ENCODE measurements at regions not wholly inside any gene's neighbourhood (a gene's known extent, or its start where the extent isn't known, plus 50 kb on each side); places are given as distances from the start of the nearest gene placed in this dataset.

- no peak overlapping the region for H3K9ac ChIP-seq (ENCODE audit: low read length in 5 of 5)
- H3K27me3 ChIP-seq (ENCODE audit: control insufficient read depth in 5 of 5, insufficient read depth in 4 of 5, low read length in 5 of 5): peaks cover 0 to 6% (median 0%) of the 10 kb centered on the region in 5 donors
- H3K4me1 ChIP-seq (ENCODE audit: control insufficient read depth in 5 of 5, insufficient read depth in 5 of 5, low read length in 5 of 5): no peaks in the 10 kb centered on the region
- no peak overlapping the region for H3K4me3 ChIP-seq (ENCODE audit: low read depth in 1 of 5, low read length in 5 of 5)
- no peak overlapping the region for H3K27ac ChIP-seq (ENCODE audit: low read depth, low read length)
- no peaks in the 10 kb centered on the region for H3K9me3 ChIP-seq (ENCODE audit: control insufficient read depth in 5 of 5, low read length in 5 of 5)
- no peaks in the 10 kb centered on the region for H3K36me3 ChIP-seq (ENCODE audit: control insufficient read depth in 5 of 5, insufficient read depth in 5 of 5, low read length in 5 of 5)
Measured at GRCh38 chrX:140346729-140347128, 158.1 kb downstream of the SOX3 start.

DNA sequence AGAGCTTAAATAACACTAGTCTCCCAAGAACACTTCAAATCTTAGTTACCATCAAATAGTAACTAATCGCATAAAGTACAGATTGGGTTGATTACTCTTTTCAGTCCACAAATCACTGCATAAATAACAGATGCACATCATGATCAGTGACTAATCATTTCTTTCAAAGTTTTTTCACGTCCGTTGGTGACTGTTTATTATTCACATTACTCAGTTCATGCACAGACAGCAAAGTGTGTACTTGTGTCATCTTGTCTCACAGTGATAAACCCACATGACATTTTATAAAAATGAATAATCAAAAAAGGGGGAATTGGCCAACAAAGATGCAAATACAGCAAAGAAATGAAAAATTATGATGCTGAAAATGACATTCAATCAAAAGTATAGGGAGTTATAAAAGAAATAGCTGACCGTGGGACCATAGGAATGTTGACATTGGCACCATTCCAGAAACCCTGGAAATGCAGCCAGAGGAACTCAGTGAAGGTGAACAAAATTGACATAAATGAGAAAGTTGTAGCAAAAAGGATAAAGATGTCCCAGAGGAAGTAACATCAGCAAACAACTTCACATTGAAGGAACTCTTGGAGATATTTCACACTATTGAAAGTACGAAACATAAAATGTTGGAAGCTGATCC lies 161.5 kb downstream of the SOX3 start:
- no peaks in the 10 kb centered on the region for H3K4me1 ChIP-seq (ENCODE audit: control insufficient read depth in 5 of 5, insufficient read depth in 5 of 5, low read length in 5 of 5)
- no peaks in the 10 kb centered on the region for H3K9me3 ChIP-seq (ENCODE audit: control insufficient read depth in 5 of 5, low read length in 5 of 5)
- no peaks in the 10 kb centered on the region for H3K36me3 ChIP-seq (ENCODE audit: control insufficient read depth in 5 of 5, insufficient read depth in 5 of 5, low read length in 5 of 5)
- no peak overlapping the region for H3K27ac ChIP-seq (ENCODE audit: low read depth, low read length)
- H3K27me3 ChIP-seq (ENCODE audit: control insufficient read depth in 5 of 5, insufficient read depth in 4 of 5, low read length in 5 of 5): no peaks in the 10 kb centered on the region
- no peak overlapping the region for H3K4me3 ChIP-seq (ENCODE audit: low read depth in 1 of 5, low read length in 5 of 5)
- H3K9ac ChIP-seq (ENCODE audit: low read length in 5 of 5): no peak overlapping the region

GRCh38 chrX:140342410-140342809 lies 162.5 kb downstream of the SOX3 start:
- no peaks in the 10 kb centered on the region for H3K9me3 ChIP-seq (ENCODE audit: control insufficient read depth in 5 of 5, low read length in 5 of 5)
- H3K36me3 ChIP-seq (ENCODE audit: control insufficient read depth in 5 of 5, insufficient read depth in 5 of 5, low read length in 5 of 5): no peaks in the 10 kb centered on the region
- H3K4me3 ChIP-seq (ENCODE audit: low read depth in 1 of 5, low read length in 5 of 5): no peak overlapping the region
- no peak overlapping the region for H3K9ac ChIP-seq (ENCODE audit: low read length in 5 of 5)
- H3K27me3 ChIP-seq (ENCODE audit: control insufficient read depth in 5 of 5, insufficient read depth in 4 of 5, low read length in 5 of 5): no peaks in the 10 kb centered on the region
- no peaks in the 10 kb centered on the region for H3K4me1 ChIP-seq (ENCODE audit: control insufficient read depth in 5 of 5, insufficient read depth in 5 of 5, low read length in 5 of 5)
- H3K27ac ChIP-seq (ENCODE audit: low read depth, low read length): no peak overlapping the region

DNA sequence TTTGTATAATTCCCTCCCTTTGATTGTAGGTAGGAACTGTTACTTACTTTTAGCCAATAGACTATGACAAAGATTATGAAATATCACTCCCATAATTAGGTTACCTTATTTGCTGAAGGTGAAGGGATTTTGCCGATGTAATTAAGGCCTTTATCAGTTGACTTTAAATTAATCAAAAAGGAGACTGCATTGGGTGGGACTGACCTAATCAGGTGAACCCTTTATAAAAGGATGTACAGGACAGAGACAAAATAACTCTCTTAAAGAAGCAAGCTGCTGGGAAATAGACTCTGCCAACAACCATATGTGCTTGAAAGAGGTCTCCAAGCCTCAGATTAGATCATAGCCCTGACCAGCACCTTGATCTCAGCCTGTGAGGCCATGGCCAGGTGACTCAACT lies 167.6 kb downstream of the SOX3 start:
- Histone ChIP-seq H3K4me1 (ENCODE audit: control insufficient read depth in 5 of 5, insufficient read depth in 5 of 5, low read length in 5 of 5) (no peaks in the 10 kb centered on the region), H3K4me3 (ENCODE audit: low read depth in 1 of 5, low read length in 5 of 5) (no peak overlapping the region), H3K9me3 (ENCODE audit: control insufficient read depth in 5 of 5, low read length in 5 of 5) (peaks cover 0 to 2% (median 0%) of the 10 kb centered on the region in 5 donors), H3K27me3 (ENCODE audit: control insufficient read depth in 5 of 5, insufficient read depth in 4 of 5, low read length in 5 of 5) (no peaks in the 10 kb centered on the region), H3K27ac (ENCODE audit: low read depth, low read length) (no peak overlapping the region), H3K9ac (ENCODE audit: low read length in 5 of 5) (no peak overlapping the region), H3K36me3 (ENCODE audit: control insufficient read depth in 5 of 5, insufficient read depth in 5 of 5, low read length in 5 of 5) (no peaks in the 10 kb centered on the region)

- no peaks in the 10 kb centered on the region for H3K9me3 ChIP-seq (ENCODE audit: control insufficient read depth in 5 of 5, low read length in 5 of 5)
- no peaks in the 10 kb centered on the region for H3K36me3 ChIP-seq (ENCODE audit: control insufficient read depth in 5 of 5, insufficient read depth in 5 of 5, low read length in 5 of 5)
- H3K9ac ChIP-seq (ENCODE audit: low read length in 5 of 5): no peak overlapping the region
- no peak overlapping the region for H3K27ac ChIP-seq (ENCODE audit: low read depth, low read length)
- H3K4me3 ChIP-seq (ENCODE audit: low read depth in 1 of 5, low read length in 5 of 5): no peak overlapping the region
- no peaks in the 10 kb centered on the region for H3K4me1 ChIP-seq (ENCODE audit: control insufficient read depth in 5 of 5, insufficient read depth in 5 of 5, low read length in 5 of 5)
- H3K27me3 ChIP-seq (ENCODE audit: control insufficient read depth in 5 of 5, insufficient read depth in 4 of 5, low read length in 5 of 5): peaks cover 0 to 2% (median 0%) of the 10 kb centered on the region in 5 donors
Measured at GRCh38 chrX:140318296-140318695, 186.6 kb downstream of the SOX3 start.

- no peaks in the 10 kb centered on the region for H3K4me1 ChIP-seq (ENCODE audit: control insufficient read depth in 5 of 5, insufficient read depth in 5 of 5, low read length in 5 of 5)
- H3K4me3 ChIP-seq (ENCODE audit: low read depth in 1 of 5, low read length in 5 of 5): no peak overlapping the region
- no peak overlapping the region for H3K27ac ChIP-seq (ENCODE audit: low read depth, low read length)
Measured at GRCh38 chrX:140317462-140317861, 187.4 kb downstream of the SOX3 start.

GRCh38 chrX:140298960-140299825 lies 205.7 kb downstream of the SOX3 start:
- Histone ChIP-seq H3K27me3 (ENCODE audit: control insufficient read depth in 5 of 5, insufficient read depth in 4 of 5, low read length in 5 of 5) (peaks cover 0 to 7% (median 0%) of the 10 kb centered on the region in 5 donors), H3K9ac (ENCODE audit: low read length in 5 of 5) (no peak overlapping the region), H3K9me3 (ENCODE audit: control insufficient read depth in 5 of 5, low read length in 5 of 5) (peaks cover 0 to 3% (median under 1%) of the 10 kb centered on the region in 5 donors), H3K4me3 (ENCODE audit: low read depth in 1 of 5, low read length in 5 of 5) (no peak overlapping the region), H3K4me1 (ENCODE audit: control insufficient read depth in 5 of 5, insufficient read depth in 5 of 5, low read length in 5 of 5) (no peaks in the 10 kb centered on the region), H3K36me3 (ENCODE audit: control insufficient read depth in 5 of 5, insufficient read depth in 5 of 5, low read length in 5 of 5) (no peaks in the 10 kb centered on the region), H3K27ac (ENCODE audit: low read depth, low read length) (no peak overlapping the region)

More at GRCh38 chrX:140317462-140317861, 187.4 kb downstream of the SOX3 start:
- Histone ChIP-seq H3K9me3 (ENCODE audit: control insufficient read depth in 5 of 5, low read length in 5 of 5) (no peaks in the 10 kb centered on the region), H3K36me3 (ENCODE audit: control insufficient read depth in 5 of 5, insufficient read depth in 5 of 5, low read length in 5 of 5) (no peaks in the 10 kb centered on the region), H3K27me3 (ENCODE audit: control insufficient read depth in 5 of 5, insufficient read depth in 4 of 5, low read length in 5 of 5) (peaks cover 0 to 2% (median 0%) of the 10 kb centered on the region in 5 donors), H3K9ac (ENCODE audit: low read length in 5 of 5) (no peak overlapping the region)

GRCh38 chrX:140297273-140297672 lies 207.6 kb downstream of the SOX3 start:
- H3K27me3 ChIP-seq (ENCODE audit: control insufficient read depth in 5 of 5, insufficient read depth in 4 of 5, low read length in 5 of 5): peaks cover 0 to 7% (median 1%) of the 10 kb centered on the region in 5 donors
- no peaks in the 10 kb centered on the region for H3K9me3 ChIP-seq (ENCODE audit: control insufficient read depth in 5 of 5, low read length in 5 of 5)
- no peaks in the 10 kb centered on the region for H3K4me1 ChIP-seq (ENCODE audit: control insufficient read depth in 5 of 5, insufficient read depth in 5 of 5, low read length in 5 of 5)
- H3K9ac ChIP-seq (ENCODE audit: low read length in 5 of 5): no peak overlapping the region
- no peak overlapping the region for H3K27ac ChIP-seq (ENCODE audit: low read depth, low read length)
- H3K4me3 ChIP-seq (ENCODE audit: low read depth in 1 of 5, low read length in 5 of 5): no peak overlapping the region
- no peaks in the 10 kb centered on the region for H3K36me3 ChIP-seq (ENCODE audit: control insufficient read depth in 5 of 5, insufficient read depth in 5 of 5, low read length in 5 of 5)

- Histone ChIP-seq H3K4me3 (ENCODE audit: low read depth in 1 of 5, low read length in 5 of 5) (no peak overlapping the region), H3K27me3 (ENCODE audit: control insufficient read depth in 5 of 5, insufficient read depth in 4 of 5, low read length in 5 of 5) (peaks cover 0 to 7% (median 3%) of the 10 kb centered on the region in 5 donors), H3K4me1 (ENCODE audit: control insufficient read depth in 5 of 5, insufficient read depth in 5 of 5, low read length in 5 of 5) (no peaks in the 10 kb centered on the region), H3K9me3 (ENCODE audit: control insufficient read depth in 5 of 5, low read length in 5 of 5) (peaks cover 0 to 2% (median 0%) of the 10 kb centered on the region in 5 donors), H3K36me3 (ENCODE audit: control insufficient read depth in 5 of 5, insufficient read depth in 5 of 5, low read length in 5 of 5) (no peaks in the 10 kb centered on the region), H3K9ac (ENCODE audit: low read length in 5 of 5) (no peak overlapping the region), H3K27ac (ENCODE audit: low read depth, low read length) (no peak overlapping the region)
Measured at GRCh38 chrX:140292961-140293360, 211.9 kb downstream of the SOX3 start.

- no peak overlapping the region for H3K27ac ChIP-seq (ENCODE audit: low read depth, low read length)
- H3K27me3 ChIP-seq (ENCODE audit: control insufficient read depth in 5 of 5, insufficient read depth in 4 of 5, low read length in 5 of 5): peaks cover 0 to 6% (median 3%) of the 10 kb centered on the region in 5 donors
- H3K9ac ChIP-seq (ENCODE audit: low read length in 5 of 5): no peak overlapping the region
- H3K36me3 ChIP-seq (ENCODE audit: control insufficient read depth in 5 of 5, insufficient read depth in 5 of 5, low read length in 5 of 5): no peaks in the 10 kb centered on the region
- H3K9me3 ChIP-seq (ENCODE audit: control insufficient read depth in 5 of 5, low read length in 5 of 5): peaks cover 0 to 4% (median 0%) of the 10 kb centered on the region in 5 donors
- H3K4me3 ChIP-seq (ENCODE audit: low read depth in 1 of 5, low read length in 5 of 5): no peak overlapping the region
- no peaks in the 10 kb centered on the region for H3K4me1 ChIP-seq (ENCODE audit: control insufficient read depth in 5 of 5, insufficient read depth in 5 of 5, low read length in 5 of 5)
Measured at GRCh38 chrX:140292188-140292587, 212.7 kb downstream of the SOX3 start.

Measured in subcutaneous abdominal adipose tissue (tissue), 5 donors.